GM21526 (cell line): ENCODE measurements at regions not wholly inside any gene's neighbourhood (a gene's known extent, or its start where the extent isn't known, plus 50 kb on each side); places are given as distances from the start of the nearest gene placed in this dataset.

Experiments
- ATAC-seq: cut with Tn5 transposase; IDR thresholded peaks from one replicate; pipeline ENCODE4 v1.9.1; 2021; ENCODE audit warnings: moderate library complexity; ENCODE audit not compliant: unreplicated experiment, low FRiP score

DNA sequence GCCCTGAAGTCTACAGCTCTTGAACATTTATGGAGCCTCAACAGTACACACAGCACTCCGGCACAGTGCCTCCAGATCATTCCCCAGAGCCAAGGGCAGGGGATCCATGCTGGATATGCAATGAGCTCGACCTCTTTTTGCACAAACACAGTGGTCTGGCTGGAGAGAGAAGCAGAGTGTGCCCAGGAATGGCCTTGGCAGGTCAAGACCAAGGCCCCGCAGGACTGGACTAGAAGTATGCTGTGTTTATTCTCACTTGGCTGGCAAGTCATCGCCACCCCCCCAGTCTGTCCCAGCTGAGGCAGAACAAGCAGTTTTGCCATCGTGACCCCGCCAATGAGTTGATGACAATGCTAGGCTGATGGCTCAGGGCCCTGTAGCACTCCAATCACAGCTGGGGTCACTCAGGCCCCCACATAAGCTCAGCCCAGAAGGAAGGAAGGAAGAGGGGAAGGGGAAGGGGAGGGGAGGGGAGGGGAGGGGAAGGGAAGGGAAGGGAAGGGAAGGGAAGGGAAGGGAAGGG lies 212.1 kb downstream of the TTC32 start:
- no peak for ATAC-seq

- ATAC-seq, result no peak
These were observed 213.7 kb downstream of the TTC32 start for GRCh38 chr2:19688059-19688458.

- ATAC-seq, result no peak
These were observed 214.6 kb downstream of the TTC32 start for GRCh38 chr2:19687017-19687659.

GRCh38 chr2:19686439-19686838 lies 215.3 kb downstream of the TTC32 start:
- ATAC-seq, result no peak

DNA sequence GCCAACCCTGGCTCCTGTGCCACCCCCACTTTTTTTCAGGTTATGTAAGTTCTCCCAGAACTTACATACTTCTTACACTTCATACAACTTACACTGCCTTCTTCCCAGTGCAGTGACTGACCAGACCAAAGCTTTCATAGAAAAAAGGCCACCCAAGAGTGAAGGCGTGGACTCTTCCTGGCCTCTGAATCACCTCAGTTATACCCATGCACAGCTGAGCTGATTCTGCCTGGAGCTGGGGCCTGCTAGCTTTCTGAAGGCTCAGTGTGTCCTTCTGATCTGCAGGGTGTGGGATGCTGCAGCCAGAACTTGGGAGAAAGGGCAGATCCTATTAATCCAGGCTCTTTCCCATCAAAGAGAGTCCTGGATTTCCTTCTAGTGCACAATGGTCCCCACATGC lies 216.1 kb downstream of the TTC32 start:
- no peak for ATAC-seq

DNA sequence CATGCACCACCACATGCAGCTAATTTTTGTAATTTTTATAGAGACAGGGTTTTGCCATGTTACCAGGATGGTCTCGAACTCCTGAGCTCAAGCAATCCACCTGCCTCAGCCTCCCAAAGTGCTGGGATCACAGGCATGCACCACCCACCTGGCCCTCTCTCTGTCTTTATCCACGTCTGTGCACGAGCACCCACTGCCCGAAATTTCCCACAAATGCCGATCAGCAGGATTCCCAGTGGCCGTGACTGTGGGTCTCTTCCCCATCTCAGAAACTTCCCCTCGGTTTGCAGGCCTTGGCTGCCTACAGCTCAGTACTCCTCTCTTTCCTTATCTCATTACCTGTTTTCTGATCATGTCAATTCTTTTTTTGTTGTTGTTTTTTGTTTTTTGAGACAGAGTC lies 217.3 kb downstream of the TTC32 start:
- no peak for ATAC-seq

DNA sequence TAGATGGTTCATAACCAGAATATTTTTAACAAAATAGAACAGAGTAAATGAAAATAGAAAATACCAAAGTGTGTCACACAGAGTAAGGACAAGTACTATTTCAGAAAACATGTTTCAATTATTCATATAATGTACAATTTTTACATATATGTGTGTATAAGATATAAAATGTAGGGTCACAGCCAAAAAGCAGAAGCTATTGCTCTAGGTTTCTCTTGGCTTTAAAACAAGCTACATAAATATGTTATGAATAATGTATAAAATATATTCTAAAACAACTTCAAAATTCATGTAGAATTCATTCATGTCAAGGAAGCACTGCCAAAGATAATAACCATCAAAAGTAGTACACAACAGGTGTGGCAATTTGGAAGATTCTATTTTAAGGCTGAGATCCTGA lies 218.2 kb downstream of the TTC32 start:
- ATAC-seq, result no peak

- ATAC-seq, result no peak
These were observed 219.3 kb downstream of the TTC32 start for GRCh38 chr2:19682493-19682892.

DNA sequence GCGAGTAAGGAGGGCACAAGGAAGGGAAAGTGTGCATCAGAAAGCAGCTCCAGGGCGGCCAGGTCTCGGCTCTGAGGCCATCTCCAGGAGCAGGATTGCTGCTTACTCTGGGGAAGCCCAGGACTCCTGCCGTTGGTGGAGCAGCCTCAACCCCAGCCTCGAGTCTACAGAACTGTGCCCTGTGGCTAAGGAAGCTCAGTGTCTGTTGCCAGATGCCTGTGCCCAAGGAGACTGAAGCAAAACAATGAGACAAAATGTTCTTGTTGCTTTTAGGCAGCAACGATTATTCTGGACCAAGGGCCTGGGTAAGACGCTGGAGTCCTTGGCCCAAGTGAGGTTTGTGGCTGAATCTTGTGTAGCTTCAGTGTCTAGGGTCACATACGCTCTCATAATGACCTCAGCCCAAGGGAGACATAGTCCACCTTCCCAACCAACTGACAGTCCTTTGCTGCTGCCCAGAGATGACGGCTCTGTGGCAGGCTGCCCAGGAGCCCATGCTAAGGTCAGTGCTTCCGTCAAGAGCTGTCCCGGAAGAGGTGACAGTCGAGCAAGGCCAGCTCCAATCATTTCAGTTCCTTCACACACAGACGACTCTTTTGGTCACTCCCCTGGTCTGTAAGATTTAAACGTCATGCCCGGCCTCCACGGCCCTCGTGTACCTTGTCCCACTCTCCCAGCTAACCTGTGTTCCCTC lies 223.8 kb downstream of the TTC32 start:
- ATAC-seq, result no peak

DNA sequence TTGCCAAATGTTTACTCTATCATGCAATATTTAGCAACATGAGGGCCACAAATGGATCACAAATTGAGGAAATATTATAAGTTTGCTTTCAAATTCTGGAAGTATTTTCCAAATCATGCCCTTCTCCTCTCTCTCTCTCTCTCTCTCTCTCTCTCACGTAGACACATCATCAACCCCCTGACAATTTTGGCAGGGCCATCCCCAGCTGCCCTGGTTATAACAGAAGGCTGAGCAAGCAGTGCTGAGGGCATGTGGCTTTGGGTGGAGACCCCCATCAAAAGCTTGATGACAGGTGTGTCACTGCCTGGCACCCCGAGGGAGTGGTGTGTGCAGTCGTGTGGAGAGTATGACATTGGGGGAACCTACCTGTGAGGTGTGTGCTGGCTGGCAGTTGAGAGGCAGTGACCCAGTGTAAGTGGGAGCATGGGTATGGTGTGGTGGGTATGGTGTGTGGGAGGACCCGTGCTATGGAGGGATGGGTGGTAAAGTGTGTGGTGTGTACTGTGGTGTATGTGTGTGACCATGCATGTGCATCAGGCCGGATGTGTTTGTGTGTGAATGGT lies 224.5 kb downstream of the TTC32 start:
- ATAC-seq, result no peak

- ATAC-seq, result no peak
These were observed 225.0 kb downstream of the TTC32 start for GRCh38 chr2:19676770-19677169.

- no peak for ATAC-seq
These were observed 225.8 kb downstream of the TTC32 start for GRCh38 chr2:19675856-19676460.

DNA sequence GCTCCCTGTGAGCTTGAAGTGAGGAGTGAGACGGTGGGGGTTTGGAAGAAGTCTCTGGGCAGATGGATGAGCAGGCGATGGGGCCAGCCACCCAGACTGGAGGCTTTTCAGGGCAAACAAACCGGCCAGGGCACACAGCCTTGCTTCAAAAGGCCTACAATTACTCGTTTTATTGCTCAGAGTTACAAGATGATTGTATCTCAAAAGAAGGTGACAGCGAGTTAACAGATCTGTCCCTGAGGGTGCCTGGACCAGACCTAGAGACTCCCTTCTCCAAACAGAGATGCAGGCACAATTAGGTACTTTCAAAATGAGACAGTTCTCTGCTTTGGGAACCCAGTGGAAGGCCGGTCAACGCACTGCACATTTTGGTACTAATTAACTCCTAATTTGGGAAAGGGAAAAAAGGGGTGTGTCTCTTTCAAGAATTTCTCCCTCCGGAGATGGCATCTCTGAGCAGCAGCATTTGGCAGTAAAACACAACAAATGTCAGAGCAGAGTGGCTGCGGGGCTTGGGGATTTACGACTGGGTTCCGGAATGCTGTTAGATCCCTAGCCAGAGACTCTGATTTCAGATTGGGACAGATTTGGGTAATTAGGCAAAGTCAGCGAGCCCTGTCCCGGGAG lies 226.7 kb downstream of the TTC32 start:
- no peak for ATAC-seq

DNA sequence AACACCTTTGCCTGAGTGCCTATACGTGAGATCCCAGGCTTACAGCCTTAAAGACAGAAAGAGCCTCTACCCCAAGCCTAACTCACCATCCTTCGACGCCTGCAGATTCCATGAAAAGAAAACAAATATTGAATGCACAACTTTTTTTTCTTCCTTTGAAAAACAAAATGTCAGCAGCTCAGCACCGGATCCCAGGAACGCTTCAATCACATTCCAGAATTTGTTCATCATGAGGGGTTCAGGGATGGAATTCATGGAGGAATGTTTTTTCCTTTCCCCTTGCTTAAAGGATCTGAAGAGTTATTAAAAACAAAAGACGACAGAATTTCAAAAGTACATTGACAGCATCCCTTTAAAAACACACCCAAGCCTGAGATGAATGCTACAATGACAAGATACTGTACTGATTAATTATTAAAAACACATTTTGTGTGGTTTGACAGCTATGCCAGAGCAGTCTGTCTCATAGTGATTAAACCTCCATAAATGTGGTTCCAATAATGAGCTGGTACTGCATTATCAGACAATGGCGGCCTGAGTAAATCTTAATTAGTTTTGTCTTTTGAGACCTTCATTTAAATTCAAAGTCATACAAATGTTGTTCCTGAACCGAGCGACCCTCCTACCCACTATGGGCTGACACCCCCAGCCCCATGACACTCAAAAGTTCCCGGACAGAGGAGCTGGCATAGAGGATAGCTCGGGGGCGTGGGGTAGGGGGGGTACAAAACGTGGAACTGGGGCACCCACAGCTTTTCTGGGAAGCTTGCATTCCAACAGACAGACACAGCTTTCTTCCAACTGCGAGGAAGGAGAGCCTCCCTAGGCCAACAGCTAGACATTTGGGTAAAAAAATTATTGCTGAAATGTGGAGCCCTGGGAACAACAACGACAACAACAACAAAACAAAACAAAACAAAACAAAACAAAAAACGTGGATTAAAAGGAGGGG lies 227.5 kb downstream of the TTC32 start:
- no peak for ATAC-seq

DNA sequence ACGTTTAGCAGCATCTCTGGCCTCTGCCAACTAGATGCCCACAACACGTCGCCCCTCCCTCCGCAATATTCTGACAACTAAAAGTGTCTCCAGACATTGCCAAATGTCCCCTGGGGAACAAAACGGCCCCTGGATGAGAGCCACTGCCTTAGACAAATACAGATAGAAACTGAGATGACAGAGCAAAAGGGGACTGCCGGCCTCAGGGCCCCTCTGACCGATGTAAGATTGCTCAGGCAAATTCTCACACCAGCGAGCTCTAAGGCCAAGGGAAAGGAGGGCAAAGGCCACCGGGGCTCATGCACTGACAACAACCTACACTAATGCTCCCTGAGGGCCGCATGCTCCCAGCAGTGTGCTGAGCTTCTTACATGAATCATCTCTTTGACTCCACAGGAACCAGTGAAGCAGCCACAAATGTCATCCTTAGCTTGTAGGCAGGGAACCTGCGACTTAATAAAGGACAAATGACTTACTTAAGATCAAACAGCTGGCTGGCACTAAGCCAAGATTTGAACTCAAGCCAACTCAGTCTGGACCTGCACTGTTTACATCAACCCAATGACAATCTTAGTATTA lies 228.5 kb downstream of the TTC32 start:
- no peak for ATAC-seq

DNA sequence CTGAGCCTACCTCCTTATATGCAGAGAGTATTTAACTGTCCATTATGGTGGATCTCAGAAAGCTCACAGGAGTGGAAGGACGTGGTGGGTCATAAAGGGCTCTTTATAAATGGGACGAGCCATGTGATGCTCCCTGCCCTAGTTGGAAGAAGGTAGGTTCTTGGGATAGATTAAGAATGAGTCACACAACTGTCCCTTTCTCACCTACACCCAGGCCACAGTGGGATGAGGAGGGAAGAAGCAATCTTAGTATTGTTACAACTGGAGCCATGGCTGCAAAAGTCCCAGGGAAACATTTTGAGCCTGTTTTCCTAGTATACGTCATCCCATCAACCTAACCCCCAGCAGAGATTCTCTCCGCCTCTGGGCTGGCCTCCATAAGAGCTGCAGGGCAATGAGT lies 229.9 kb downstream of the TTC32 start:
- no peak for ATAC-seq

DNA sequence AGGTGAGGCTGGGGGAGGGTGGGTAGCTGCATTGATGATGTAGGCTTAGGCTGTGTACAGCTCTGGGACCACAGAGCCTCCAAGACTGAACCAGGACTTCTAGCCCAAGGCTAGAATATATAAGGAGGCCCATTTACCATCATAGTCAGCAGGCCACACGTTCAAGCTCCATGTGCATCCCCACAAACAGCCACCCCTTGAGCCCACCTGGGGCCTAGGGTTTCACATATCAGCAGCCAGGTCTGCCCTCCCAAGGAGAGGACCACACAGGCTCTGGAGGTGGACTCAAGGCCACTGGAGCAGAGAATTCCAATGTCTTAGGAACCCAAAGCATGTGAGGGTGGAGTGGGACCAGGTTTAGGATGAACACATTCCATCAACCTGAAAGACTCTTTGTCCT lies 230.5 kb downstream of the TTC32 start:
- ATAC-seq, result no peak

DNA sequence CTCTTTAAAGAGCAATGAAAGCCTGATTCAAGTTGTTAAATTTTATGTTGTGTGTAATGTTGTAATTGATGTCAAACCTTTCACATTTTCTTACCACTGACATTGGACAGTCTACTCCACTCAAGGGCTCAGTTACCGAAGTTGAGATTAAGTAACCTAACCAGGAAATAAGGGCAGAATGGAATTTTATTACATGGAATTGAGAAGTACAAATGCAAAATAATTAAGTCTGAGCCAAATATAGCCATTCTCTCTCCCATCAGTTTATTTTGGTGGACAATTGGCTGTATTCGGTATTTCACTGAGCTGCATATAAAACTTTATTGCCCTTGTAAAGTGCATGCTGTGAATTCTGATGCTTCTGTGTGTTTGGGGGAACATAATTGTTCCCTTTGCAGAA lies 231.5 kb downstream of the TTC32 start:
- ATAC-seq, result no peak

DNA sequence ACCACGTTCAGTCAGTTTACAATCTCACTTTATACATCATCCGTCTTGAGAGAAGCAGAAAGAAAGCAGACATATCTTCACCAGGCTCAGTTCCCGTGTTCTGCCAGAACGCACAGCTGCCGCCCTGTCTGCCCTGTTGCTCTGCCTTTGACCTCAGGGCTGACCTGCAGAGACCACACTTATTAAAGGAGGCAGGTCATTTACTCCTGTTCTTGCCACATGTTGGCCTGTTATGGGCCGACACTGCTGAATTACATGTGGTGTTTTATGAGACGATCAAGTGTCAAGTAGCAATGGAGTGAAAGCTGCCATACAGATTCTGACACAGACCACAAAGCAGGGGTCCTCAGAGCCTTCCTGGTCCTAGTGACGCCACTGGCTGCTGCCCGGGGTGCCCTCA lies 232.2 kb downstream of the TTC32 start:
- ATAC-seq, result no peak

GRCh38 chr2:19669126-19669525 lies 232.7 kb downstream of the TTC32 start:
- no peak for ATAC-seq
